ENCODE measurements at regions not wholly inside any gene's neighbourhood (a gene's known extent, or its start where the extent isn't known, plus 50 kb on each side); places are given as distances from the start of the nearest gene placed in this dataset.

- TF ChIP-seq POLR2AphosphoS5 (IDR thresholded peaks at IDR 0.05; ENCODE audit: low read depth, low read length) (no peak), CTCF (IDR thresholded peaks at IDR 0.05) (no peak), RFX5 (IDR thresholded peaks at IDR 0.05; ENCODE audit: low read length) (no peak), REST (IDR thresholded peaks at IDR 0.05; ENCODE audit: low read depth, low read length) (no peak), EP300 (IDR thresholded peaks at IDR 0.05; ENCODE audit: borderline replicate concordance in 1 of 2, low read depth in 1 of 2, low read length in 1 of 2) (no peak), ZBTB33 (IDR thresholded peaks at IDR 0.05; ENCODE audit: borderline replicate concordance, low read depth) (no peak)
These were observed 417.6 kb downstream of the SOX11 start for GRCh38 chr2:6109831-6110230.

Measured in SK-N-SH (cell line).